Lung (tissue), 11 donors: ENCODE measurements at regions not wholly inside any gene's neighbourhood (a gene's known extent, or its start where the extent isn't known, plus 50 kb on each side); places are given as distances from the start of the nearest gene placed in this dataset.

Source experiments
- ATAC-seq: fragments of 200-7000 bp; cut with Tn5 transposase; one replicate; pipeline ENCODE4 v1.9.1; 2020; ENCODE audit warnings: moderate number of reproducible peaks; ENCODE audit not compliant: insufficient read depth, low FRiP score
- DNase-seq, 3 donors: peaks; one replicate each; pipeline ENCODE4 v3.0.0-alpha.2; 2013 to 2017
- H3K27ac ChIP-seq, 2 donors: one replicate each; pipeline ENCODE4 v1.5.1; 2013; ENCODE audit warnings: mild to moderate bottlenecking in 2 of 2, moderate library complexity in 2 of 2, control low read depth in 1 of 2, inconsistent platforms in 1 of 2, low read depth in 1 of 2, low read length in 1 of 2
- H3K27me3 ChIP-seq, 3 donors: one replicate each; pipeline ENCODE4 v1.5.1; 2013; ENCODE audit warnings: low read length in 2 of 3; ENCODE audit not compliant: control insufficient read depth in 3 of 3, insufficient read depth in 3 of 3
- H3K36me3 ChIP-seq, 4 donors: one replicate each; pipeline ENCODE4 v1.5.1; 2013; ENCODE audit warnings: low read length in 4 of 4, mild to moderate bottlenecking in 1 of 4, moderate library complexity in 1 of 4; ENCODE audit not compliant: control insufficient read depth in 4 of 4, insufficient read depth in 4 of 4
- H3K4me1 ChIP-seq, 5 donors: one replicate each; pipeline ENCODE4 v1.5.1; 2013; ENCODE audit warnings: low read length in 5 of 5, mild to moderate bottlenecking in 2 of 5, moderate library complexity in 1 of 5; ENCODE audit not compliant: control insufficient read depth in 5 of 5, insufficient read depth in 5 of 5
- H3K4me3 ChIP-seq: one replicate; pipeline ENCODE4 v1.5.1; 2013; ENCODE audit warnings: mild to moderate bottlenecking, control low read depth, moderate library complexity
- H3K9ac ChIP-seq, 2 donors: one replicate each; pipeline ENCODE4 v1.5.1; 2013; ENCODE audit warnings: low read length in 2 of 2, control low read depth in 1 of 2; ENCODE audit not compliant: insufficient read depth in 1 of 2
- H3K9me3 ChIP-seq, 4 donors: one replicate each; pipeline ENCODE4 v1.5.1; 2013; ENCODE audit warnings: low read length in 3 of 4, mild to moderate bottlenecking in 1 of 4, moderate library complexity in 1 of 4; ENCODE audit not compliant: control insufficient read depth in 4 of 4, insufficient read depth in 3 of 4
- CTCF ChIP-seq: IDR thresholded peaks from 2 replicates; pipeline ENCODE4 v1.5.1; 2012; ENCODE audit warnings: mild to moderate bottlenecking; ENCODE audit errors: control extremely low read depth, extremely low read depth
- WGBS, 2 donors: extraction: QIAGEN DNeasy Blood & Tissue Kit; methylation state at CpG; one replicate each; pipeline ENCODE4 v1.1.7; 2013; 5-methylcytosine and 5-hydroxymethylcytosine counted together
- donor health status: control.
- donor health status: control.
- donor health status: Bipolar disorder and iron deficiency.
- donor health status: healthy.
- donor health status: DM: yes; HTN: yes; CAD: no.

GRCh38 chr2:144265654-144266053, 254.3 kb downstream of the ZEB2 start:
- DNase-seq (no peak), ATAC-seq (no peak)
- WGBS, 2 donors: 98 to 100% methylated on average over 3 of the region's 3 CpGs
- Histone ChIP-seq H3K27ac (no peak overlapping the region), H3K9ac (no peak overlapping the region), H3K4me1 (no peaks in the 10 kb centered on the region), H3K9me3 (no peaks in the 10 kb centered on the region), H3K4me3 (no peak overlapping the region), H3K36me3 (peaks cover 0 to 2% (median 0%) of the 10 kb centered on the region in 4 donors), H3K27me3 (no peaks in the 10 kb centered on the region)
- no peak for TF ChIP-seq CTCF

GRCh38 chr2:144261966-144262365, 258.0 kb downstream of the ZEB2 start:
- WGBS, 2 donors: 85 to 98% methylated on average over 2 of the region's 2 CpGs
- Histone ChIP-seq H3K27me3 (no peaks in the 10 kb centered on the region), H3K27ac (no peak overlapping the region), H3K4me3 (no peak overlapping the region), H3K9ac (no peak overlapping the region), H3K4me1 (no peaks in the 10 kb centered on the region), H3K36me3 (peaks cover 0 to 4% (median 0%) of the 10 kb centered on the region in 4 donors), H3K9me3 (peaks cover 0 to 9% (median 5%) of the 10 kb centered on the region in 4 donors)
- ATAC-seq (no peak), DNase-seq (no peak)
- no peak for TF ChIP-seq CTCF

GRCh38 chr2:144261336-144261735, 258.6 kb downstream of the ZEB2 start:
- no peak for DNase-seq
- no peak overlapping the region for H3K27ac ChIP-seq
- no peaks in the 10 kb centered on the region for H3K4me1 ChIP-seq
- peaks cover 0 to 9% (median 5%) of the 10 kb centered on the region in 4 donors for H3K9me3 ChIP-seq
- TF ChIP-seq CTCF: no peak
- no peak overlapping the region for H3K9ac ChIP-seq
- 56 to 57% methylated on average over 2 of the region's 2 CpGs for WGBS, 2 donors
- no peak for ATAC-seq
- no peak overlapping the region for H3K4me3 ChIP-seq
- H3K27me3 ChIP-seq: no peaks in the 10 kb centered on the region
- H3K36me3 ChIP-seq: peaks cover 0 to 4% (median 0%) of the 10 kb centered on the region in 4 donors

- peaks cover 0 to 3% (median 1%) of the 10 kb centered on the region in 4 donors for H3K36me3 ChIP-seq
- WGBS, 2 donors: 98 to 99% methylated on average over 6 of the region's 6 CpGs
- no peak overlapping the region for H3K9ac ChIP-seq
- no peak overlapping the region for H3K4me3 ChIP-seq
- DNase-seq (no peak), ATAC-seq (no peak)
- no peak overlapping the region for H3K27ac ChIP-seq
- H3K27me3 ChIP-seq: no peaks in the 10 kb centered on the region
- H3K4me1 ChIP-seq: no peaks in the 10 kb centered on the region
- TF ChIP-seq CTCF: no peak
- H3K9me3 ChIP-seq: peaks cover 4 to 13% (median 5%) of the 10 kb centered on the region in 4 donors
Observed at GRCh38 chr2:144259332-144259731, 260.6 kb downstream of the ZEB2 start.
